ENCODE measurements at regions not wholly inside any gene's neighbourhood (a gene's known extent, or its start where the extent isn't known, plus 50 kb on each side); places are given as distances from the start of the nearest gene placed in this dataset.
"Not testable (repeated sequence)": the region's sequence is repeated elsewhere in the genome, so short reads cannot be mapped to it uniquely, and the experiment has no call there.

- Mint-ChIP-seq H3K4me3 (no peak overlapping the region), H3K36me3 (no peaks in the 10 kb centered on the region), H3K27me3 (peaks cover 13% of the 10 kb centered on the region), H3K27ac (no peak overlapping the region), H3K4me1 (no peaks in the 10 kb centered on the region), H3K9me3 (ENCODE audit: low read depth) (no peaks in the 10 kb centered on the region)
- ATAC-seq, result no peak
- CTCF ChIA-PET, result no interaction called here
- no peak for DNase-seq
Measured at GRCh38 chr2:39845460-39846146, 66.5 kb upstream of the THUMPD2 start.

GRCh38 chr2:39839261-39839848, 60.3 kb upstream of the THUMPD2 start:
- no peaks in the 10 kb centered on the region for H3K36me3 Mint-ChIP-seq
- peaks cover 8% of the 10 kb centered on the region for H3K27me3 Mint-ChIP-seq
- CTCF ChIA-PET, result no interaction called here
- H3K4me3 Mint-ChIP-seq, result no peak overlapping the region
- DNase-seq, result no peak
- H3K4me1 Mint-ChIP-seq, result no peaks in the 10 kb centered on the region
- no peak overlapping the region for H3K27ac Mint-ChIP-seq
- H3K9me3 Mint-ChIP-seq (ENCODE audit: low read depth), result no peaks in the 10 kb centered on the region
- no peak for ATAC-seq

GRCh38 chr2:39838589-39838988, 59.5 kb upstream of the THUMPD2 start:
- CTCF ChIA-PET, result interaction anchor here (0.9 kb wide), 1 partner anchor 11 kb away, joined by 3 read pairs; no protein-coding TSS in a partner anchor

GRCh38 chr2:39837856-39838453, 58.9 kb upstream of the THUMPD2 start:
- no peaks in the 10 kb centered on the region for H3K9me3 Mint-ChIP-seq (ENCODE audit: low read depth)
- H3K4me3 Mint-ChIP-seq, result no peak overlapping the region
- no peaks in the 10 kb centered on the region for H3K4me1 Mint-ChIP-seq
- DNase-seq (no peak), ATAC-seq (peak; percentile 39)
- H3K27ac Mint-ChIP-seq, result no peak overlapping the region
- peaks cover 13% of the 10 kb centered on the region for H3K27me3 Mint-ChIP-seq
- CTCF ChIA-PET, result interaction anchor here (0.9 to 2.0 kb wide), 4 partner anchors 11 to 28 kb away, joined by 3 to 6 read pairs (median 3); no protein-coding TSS in a partner anchor
- H3K36me3 Mint-ChIP-seq, result no peaks in the 10 kb centered on the region

More at GRCh38 chr2:39838589-39838988, 59.5 kb upstream of the THUMPD2 start:
- DNase-seq (no peak), ATAC-seq (no peak)
- H3K4me1 Mint-ChIP-seq, result no peaks in the 10 kb centered on the region
- H3K4me3 Mint-ChIP-seq, result no peak overlapping the region
- no peaks in the 10 kb centered on the region for H3K9me3 Mint-ChIP-seq (ENCODE audit: low read depth)
- H3K36me3 Mint-ChIP-seq, result no peaks in the 10 kb centered on the region
- H3K27ac Mint-ChIP-seq, result no peak overlapping the region
- H3K27me3 Mint-ChIP-seq, result peaks cover 7% of the 10 kb centered on the region

- H3K27me3 Mint-ChIP-seq, result peaks cover 15% of the 10 kb centered on the region
- ATAC-seq (no peak), DNase-seq (no peak)
- CTCF ChIA-PET, result interaction anchor here (2.0 kb wide), 1 partner anchor 15 kb away, joined by 6 read pairs; no protein-coding TSS in a partner anchor
- H3K4me3 Mint-ChIP-seq, result no peak overlapping the region
- H3K4me1 Mint-ChIP-seq, result no peaks in the 10 kb centered on the region
- H3K36me3 Mint-ChIP-seq, result no peaks in the 10 kb centered on the region
- H3K27ac Mint-ChIP-seq, result no peak overlapping the region
- H3K9me3 Mint-ChIP-seq (ENCODE audit: low read depth), result no peaks in the 10 kb centered on the region
Measured at GRCh38 chr2:39836638-39837037, 57.6 kb upstream of the THUMPD2 start.

- H3K36me3 Mint-ChIP-seq, result no peaks in the 10 kb centered on the region
- CTCF ChIA-PET, result no interaction called here
- ATAC-seq (no peak), DNase-seq (no peak)
- H3K27me3 Mint-ChIP-seq, result peaks cover 22% of the 10 kb centered on the region
- H3K27ac Mint-ChIP-seq, result no peak overlapping the region
- H3K4me3 Mint-ChIP-seq, result no peak overlapping the region
- no peaks in the 10 kb centered on the region for H3K9me3 Mint-ChIP-seq (ENCODE audit: low read depth)
- H3K4me1 Mint-ChIP-seq, result no peaks in the 10 kb centered on the region
Measured at GRCh38 chr2:39834426-39834825, 55.4 kb upstream of the THUMPD2 start.

GRCh38 chr2:39830610-39831009, 51.6 kb upstream of the THUMPD2 start:
- H3K36me3 Mint-ChIP-seq; ATAC-seq; H3K4me1 Mint-ChIP-seq; DNase-seq; H3K4me3 Mint-ChIP-seq; H3K9me3 Mint-ChIP-seq (ENCODE audit: low read depth); H3K27ac Mint-ChIP-seq; CTCF ChIA-PET: not testable (repeated sequence)
- peaks cover 37% of the 10 kb centered on the region for H3K27me3 Mint-ChIP-seq
